Left lobe of liver (tissue), 2 donors: ENCODE measurements at regions not wholly inside any gene's neighbourhood (a gene's known extent, or its start where the extent isn't known, plus 50 kb on each side); places are given as distances from the start of the nearest gene placed in this dataset.
"Not testable (repeated sequence)": the region's sequence is repeated elsewhere in the genome, so short reads cannot be mapped to it uniquely, and the experiment has no call there.

Source experiments
- ATAC-seq: fragments of 200-7000 bp; cut with Tn5 transposase; one replicate; pipeline ENCODE4 v1.9.1; 2020; ENCODE audit warnings: mild to moderate bottlenecking, moderate library complexity
- DNase-seq: peaks from one replicate; pipeline ENCODE4 v3.0.0-alpha.2; 2020; ENCODE audit warnings: low spot score
- donor health status: DM: no; HTN: no; CAD: no; lungs with moderate emphysema.
- donor health status: DM: no; HTN: yes; CAD: no.

- ATAC-seq: no peak
- no peak for DNase-seq
Measured at GRCh38 chr10:90111671-90112070, 410.3 kb downstream of the KIF20B start.

GRCh38 chr10:90112681-90113080 lies 411.3 kb downstream of the KIF20B start:
- DNase-seq (no peak), ATAC-seq (no peak)

- ATAC-seq, DNase-seq: not testable (repeated sequence)
Measured at GRCh38 chr10:90118567-90118966, 417.2 kb downstream of the KIF20B start.

GRCh38 chr10:90119631-90120280 lies 418.4 kb downstream of the KIF20B start:
- not testable (repeated sequence) for ATAC-seq, DNase-seq

- no peak for DNase-seq
- no peak for ATAC-seq
Measured at GRCh38 chr10:90125456-90126255, 424.3 kb downstream of the KIF20B start.

GRCh38 chr10:90126256-90126595 lies 424.8 kb downstream of the KIF20B start:
- no peak for DNase-seq
- ATAC-seq: no peak

- ATAC-seq: no peak
Measured at GRCh38 chr10:90130321-90131086, 429.1 kb downstream of the KIF20B start.

GRCh38 chr10:90133606-90134005 lies 432.2 kb downstream of the KIF20B start:
- ATAC-seq (no peak), DNase-seq (no peak)

More at GRCh38 chr10:90130321-90131086, 429.1 kb downstream of the KIF20B start:
- no peak for DNase-seq

- ATAC-seq (no peak), DNase-seq (no peak)
Measured at GRCh38 chr10:90136731-90137316, 435.4 kb downstream of the KIF20B start.

- ATAC-seq: no peak
- no peak for DNase-seq
Measured at GRCh38 chr10:90138844-90139243, 437.5 kb downstream of the KIF20B start.

- DNase-seq (no peak), ATAC-seq (no peak)
Measured at GRCh38 chr10:90141791-90142190, 440.4 kb downstream of the KIF20B start.

- DNase-seq: no peak
- no peak for ATAC-seq
Measured at GRCh38 chr10:90143937-90144336, 442.5 kb downstream of the KIF20B start.

- no peak for DNase-seq
- ATAC-seq: no peak
Measured at GRCh38 chr10:90148116-90148855, 446.9 kb downstream of the KIF20B start.

GRCh38 chr10:90149563-90149962 lies 448.2 kb downstream of the KIF20B start:
- no peak for ATAC-seq

GRCh38 chr10:90162271-90162853 lies 461.0 kb downstream of the KIF20B start:
- DNase-seq: no peak

More at GRCh38 chr10:90149563-90149962, 448.2 kb downstream of the KIF20B start:
- DNase-seq: no peak

GRCh38 chr10:90167174-90168064 lies 466.0 kb downstream of the KIF20B start:
- no peak for ATAC-seq
- no peak for DNase-seq

More at GRCh38 chr10:90162271-90162853, 461.0 kb downstream of the KIF20B start:
- ATAC-seq: no peak

- ATAC-seq (no peak), DNase-seq (no peak)
Measured at GRCh38 chr10:90168244-90168643, 466.9 kb downstream of the KIF20B start.

- ATAC-seq: no peak
- no peak for DNase-seq
Measured at GRCh38 chr10:90171014-90171722, 469.8 kb downstream of the KIF20B start.
